ENCODE measurements at regions not wholly inside any gene's neighbourhood (a gene's known extent, or its start where the extent isn't known, plus 50 kb on each side); places are given as distances from the start of the nearest gene placed in this dataset.

DNA sequence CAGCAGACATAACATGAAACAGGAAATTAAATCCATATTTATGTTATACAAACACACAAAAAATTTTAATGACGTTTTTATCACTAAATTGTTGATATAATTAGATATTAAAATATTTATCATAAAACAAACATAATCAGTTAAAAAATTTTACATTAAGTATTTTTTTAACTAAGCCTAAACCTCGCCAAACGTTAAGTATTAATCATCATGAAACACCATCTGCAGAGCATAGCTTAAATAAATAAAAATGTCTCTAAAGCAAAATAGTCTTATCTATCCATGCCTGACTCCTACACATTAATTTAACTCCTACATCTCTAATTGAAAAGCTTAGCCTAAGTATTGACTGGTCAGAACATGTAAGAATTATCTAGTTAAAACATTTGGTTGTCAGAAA, 271.6 kb upstream of the RND3 start:
- no peak for DNase-seq

DNA sequence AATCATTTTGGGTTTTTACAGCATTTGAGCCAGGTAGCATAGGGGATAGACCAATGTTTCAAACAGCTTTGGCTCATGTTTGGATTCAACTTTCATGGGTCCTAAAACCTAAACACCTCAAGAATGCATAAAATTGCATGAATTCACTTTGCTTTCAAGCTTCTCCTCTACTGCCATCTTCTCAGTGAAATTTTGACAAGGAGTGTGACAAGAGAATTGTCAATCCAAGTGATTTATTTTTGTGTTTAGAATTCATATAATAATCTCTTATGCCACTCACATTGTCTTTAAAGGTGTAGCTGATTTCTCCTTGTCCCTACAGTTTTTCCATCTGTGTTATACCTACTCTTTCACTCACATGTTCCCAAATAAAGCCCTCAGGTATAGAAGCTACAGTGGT, 264.8 kb upstream of the RND3 start:
- no peak for DNase-seq

DNA sequence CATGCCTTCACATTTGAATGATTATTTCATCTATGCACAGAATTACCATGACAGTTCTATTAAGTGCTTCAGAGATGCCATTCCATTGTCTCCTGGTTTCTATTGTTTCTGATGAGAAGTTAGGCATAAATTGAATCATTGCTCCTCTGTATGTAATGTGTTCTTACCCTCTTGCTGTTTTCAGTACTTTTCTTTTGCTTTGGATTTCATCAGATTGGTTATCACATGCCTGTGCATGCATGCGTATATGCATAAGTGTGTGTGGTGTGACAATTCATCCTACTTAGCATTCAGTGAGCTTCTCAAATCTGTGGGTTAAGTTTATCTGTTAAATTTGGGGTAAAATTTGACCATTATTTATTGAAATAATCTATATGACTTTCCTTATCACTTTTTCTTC, 263.3 kb upstream of the RND3 start:
- no peak for DNase-seq

DNA sequence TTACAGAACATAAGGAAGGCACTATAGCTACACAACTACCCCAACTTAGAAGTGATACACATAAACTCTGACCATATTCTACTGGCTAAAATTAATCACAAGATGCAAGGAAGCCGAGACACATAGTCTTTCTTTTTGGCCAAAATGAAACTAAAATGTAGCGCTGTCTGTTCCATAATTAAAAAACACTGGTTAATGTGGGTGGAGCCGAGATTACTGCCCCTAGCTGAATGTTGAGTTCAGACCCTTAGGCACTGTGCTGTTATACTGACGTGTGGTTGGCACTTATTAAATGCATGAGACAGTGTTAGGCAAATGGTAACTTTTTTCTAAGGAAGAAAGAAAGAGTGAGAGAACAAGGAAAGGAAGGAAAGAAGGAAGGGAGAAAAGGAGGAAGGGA, 254.6 kb upstream of the RND3 start:
- DNase-seq, result no peak

DNA sequence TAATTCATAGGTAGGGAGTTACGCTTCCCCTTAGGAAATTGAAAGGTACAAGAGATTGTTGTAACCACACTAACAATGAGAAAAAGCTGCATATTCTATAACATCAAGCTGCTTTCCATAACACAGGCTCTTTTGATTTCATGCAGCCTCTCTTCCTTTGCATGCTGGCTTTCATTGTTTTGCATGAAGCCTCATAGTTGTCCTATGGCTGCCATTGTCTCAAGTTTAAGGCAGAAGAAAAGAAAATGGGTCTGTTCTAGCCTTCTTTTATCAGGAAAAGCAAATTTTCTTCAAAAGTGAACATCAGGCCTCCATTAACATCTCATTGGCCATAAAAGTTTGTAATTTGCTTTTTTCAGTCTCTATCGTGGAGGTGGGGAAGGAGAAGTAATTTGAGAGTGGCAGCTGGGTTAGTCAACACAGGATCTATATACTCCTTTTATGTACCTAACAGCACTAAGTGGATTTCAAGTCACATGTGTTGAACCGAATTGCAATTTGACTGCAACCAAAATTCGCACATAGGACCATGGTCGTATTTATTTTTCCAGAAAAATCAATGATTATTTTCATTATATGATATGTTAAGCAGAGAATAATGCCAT, 248.5 kb upstream of the RND3 start:
- no peak for DNase-seq

DNA sequence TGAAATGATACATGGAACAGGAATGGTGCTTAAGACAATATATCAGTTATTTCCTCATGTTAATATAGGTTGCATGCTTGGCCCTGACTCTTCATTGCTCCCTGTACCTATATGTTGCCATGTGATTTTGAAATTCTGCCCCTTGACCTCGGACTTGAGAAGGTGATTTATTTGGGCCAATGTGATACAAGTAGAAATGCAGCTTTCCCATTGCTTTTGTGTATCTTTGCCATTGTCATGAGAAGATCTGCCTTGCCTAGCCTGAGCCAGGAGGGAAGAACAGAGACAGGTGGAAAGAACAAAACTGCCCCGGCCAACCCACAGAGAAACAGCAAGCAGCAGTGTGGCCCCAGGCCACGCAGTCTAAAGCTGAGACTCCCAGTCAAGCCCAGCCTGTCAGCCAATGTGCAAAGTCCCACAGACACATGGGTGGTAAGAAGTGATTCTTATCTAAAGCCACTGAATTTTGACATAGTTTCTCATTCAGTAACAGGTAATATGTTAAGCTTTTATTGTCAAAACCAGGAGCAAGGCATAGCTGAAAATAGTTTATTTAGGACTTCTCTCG, 245.7 kb upstream of the RND3 start:
- peak; percentile 65 for DNase-seq

DNA sequence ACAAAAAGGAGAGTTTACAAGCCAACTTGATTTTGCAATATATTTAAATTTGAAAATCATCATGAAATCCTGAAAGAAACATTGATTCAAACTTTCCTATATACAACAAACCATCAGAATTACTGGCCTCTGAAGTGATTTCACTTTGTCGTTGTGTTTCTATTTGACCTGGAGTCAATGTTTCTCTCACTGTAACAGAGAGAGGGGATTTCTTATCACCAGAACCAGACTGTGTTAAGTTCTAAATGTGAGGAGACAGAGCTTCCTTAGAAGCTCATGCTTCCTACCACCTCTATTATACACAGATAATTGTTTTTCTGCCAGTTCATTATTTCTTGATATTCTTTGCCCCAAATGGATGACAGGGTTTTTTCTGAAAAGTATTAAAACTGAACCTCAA, 245.0 kb upstream of the RND3 start:
- DNase-seq, result no peak

DNA sequence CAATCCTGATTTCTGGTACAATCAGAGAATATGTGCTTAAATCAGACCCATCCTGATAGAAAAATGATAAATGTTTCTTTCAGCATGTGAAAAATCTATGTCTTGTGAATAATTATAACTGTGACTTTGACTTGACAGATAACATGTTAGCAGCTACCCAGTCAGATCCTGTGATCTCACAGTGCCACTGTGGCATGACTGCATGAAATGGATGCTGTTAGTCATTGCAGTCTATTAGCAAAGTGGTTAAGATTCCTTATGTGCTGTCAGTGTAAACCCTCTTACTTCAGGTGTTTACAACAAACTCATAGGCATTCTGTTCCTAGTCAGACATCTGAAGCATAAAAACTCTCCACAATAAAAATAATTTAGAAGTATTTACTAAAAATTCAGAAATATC, 244.6 kb upstream of the RND3 start:
- DNase-seq, result peak; percentile 50

DNA sequence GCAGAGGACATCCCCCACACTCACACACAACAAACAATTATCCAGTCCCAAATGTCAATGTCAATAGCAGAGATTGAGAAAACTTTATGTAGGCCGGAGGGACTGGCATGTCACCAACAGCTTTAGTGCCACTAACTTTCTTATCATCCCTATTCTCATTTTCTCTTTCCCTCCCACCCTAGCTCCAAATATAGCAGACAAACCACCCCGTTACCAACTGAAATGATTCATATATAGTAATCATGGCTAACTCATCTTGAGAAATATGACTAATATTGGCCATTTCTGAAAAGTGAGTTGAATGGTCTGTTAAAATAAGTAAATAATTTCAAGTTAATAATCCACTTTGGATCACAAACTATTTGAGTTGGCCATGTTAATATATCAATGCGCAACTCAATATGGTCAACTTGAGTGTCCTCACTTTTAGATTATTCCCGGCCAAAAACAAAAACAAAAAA, 242.1 kb upstream of the RND3 start:
- no peak for DNase-seq

DNA sequence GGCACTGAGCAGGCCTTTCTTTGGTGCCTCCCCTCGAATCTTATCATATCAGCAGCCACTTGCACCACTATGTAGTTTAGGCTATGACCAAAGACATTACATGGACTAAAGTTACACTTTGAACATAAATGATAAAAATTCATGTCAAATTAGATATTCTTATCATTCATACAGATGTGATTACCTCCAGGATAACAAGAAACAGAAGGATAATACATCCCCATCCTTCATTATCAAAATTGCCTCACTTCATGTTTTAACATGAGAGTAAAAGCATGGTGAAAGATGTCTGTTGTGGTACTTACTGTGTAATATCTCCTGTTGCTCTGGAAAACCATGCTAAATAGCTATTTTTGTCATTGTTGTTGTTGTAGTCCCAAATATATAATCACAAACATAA, 230.8 kb upstream of the RND3 start:
- no peak for DNase-seq

DNA sequence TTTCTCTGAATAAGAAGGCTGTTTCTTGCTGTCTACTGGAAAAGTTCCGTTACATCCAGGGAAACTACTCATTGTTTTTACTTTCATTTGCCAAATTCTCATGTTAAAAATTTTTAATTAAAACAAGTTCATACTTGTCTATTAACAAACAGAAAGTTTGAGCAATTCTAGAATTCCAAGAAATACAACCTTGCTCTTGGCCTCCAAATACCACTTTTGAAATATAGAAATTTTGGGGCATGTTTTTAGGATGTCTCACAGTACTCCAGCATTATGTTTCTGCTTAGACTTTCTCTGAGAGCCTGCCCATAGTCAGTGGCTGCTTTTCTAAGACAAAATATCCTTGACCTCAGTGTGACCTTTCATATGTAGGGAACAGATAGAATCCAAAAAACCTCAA, 228.7 kb upstream of the RND3 start:
- DNase-seq, result no peak

DNA sequence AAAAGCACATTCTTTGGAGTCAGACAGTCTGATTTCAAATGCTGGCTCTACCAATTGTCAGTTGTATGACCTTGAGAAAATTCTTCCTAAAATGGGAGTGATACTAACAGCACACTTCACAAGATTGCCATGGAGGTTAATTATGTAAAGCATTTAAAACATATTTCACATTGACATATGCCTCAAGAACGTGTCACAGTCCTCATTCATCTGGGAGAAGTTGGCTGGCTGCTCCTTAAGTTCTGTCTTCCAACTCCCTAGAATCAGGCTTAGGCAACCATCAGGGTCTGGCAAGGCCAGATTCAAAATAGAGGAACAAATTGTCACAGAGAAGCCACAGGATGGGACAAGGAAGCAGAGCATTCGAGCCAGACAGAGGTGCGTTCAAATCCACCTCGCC, 228.0 kb upstream of the RND3 start:
- DNase-seq, result no peak

DNA sequence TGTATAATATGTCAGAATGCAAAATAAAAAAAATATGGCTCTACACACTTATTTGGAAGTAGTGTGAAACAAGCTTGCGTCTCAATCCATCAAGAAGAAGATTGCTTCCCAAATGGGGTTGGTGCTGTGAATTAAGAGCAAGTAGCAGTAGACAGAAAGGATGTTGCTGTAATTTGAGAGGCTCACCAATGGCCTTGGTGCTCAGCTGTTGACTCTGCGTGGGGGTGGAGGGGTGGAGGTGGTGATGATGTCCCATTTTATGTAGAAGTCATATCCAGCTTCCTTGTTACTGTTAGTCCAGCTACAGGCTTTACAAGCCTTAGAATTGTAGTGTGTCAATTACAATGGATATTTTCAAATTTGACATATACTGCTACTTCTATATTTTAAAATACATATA, 223.4 kb upstream of the RND3 start:
- DNase-seq, result no peak

DNA sequence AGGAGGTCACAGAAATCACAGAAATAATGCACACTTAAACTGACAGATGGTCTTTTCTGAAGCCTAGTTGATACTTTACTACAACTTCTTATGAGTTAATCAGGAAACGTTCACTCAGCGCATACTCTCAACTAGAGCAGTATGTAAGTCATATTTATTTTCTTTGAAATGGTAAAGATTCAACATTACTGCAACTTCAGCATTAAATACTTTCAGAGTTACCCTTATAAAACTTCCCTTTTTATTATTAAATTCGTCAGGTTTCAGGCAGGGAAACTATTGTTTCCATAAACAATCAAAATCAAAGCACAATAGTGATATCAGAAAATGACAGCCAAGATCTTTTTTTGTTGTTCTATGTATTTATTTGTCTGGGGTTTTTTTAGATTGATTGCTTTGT, 222.6 kb upstream of the RND3 start:
- no peak for DNase-seq

DNA sequence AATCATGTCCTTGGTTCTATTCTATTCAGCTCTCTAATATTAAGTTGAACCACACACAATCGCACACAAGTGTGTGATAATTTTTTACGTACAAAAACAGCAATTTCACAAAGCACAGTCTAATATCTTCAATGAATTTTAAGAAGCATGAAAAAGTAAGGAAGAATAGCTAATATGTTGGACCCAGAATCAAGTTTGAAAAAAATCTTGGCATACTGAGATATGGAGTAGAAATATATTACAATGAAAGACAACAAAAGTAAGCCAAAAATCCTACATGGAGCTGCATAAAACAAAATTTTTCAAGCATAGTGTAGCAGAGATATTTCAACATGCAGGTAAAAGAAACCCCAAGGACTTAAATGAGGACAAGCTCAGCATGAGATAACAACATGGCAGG, 219.1 kb upstream of the RND3 start:
- DNase-seq, result no peak

DNA sequence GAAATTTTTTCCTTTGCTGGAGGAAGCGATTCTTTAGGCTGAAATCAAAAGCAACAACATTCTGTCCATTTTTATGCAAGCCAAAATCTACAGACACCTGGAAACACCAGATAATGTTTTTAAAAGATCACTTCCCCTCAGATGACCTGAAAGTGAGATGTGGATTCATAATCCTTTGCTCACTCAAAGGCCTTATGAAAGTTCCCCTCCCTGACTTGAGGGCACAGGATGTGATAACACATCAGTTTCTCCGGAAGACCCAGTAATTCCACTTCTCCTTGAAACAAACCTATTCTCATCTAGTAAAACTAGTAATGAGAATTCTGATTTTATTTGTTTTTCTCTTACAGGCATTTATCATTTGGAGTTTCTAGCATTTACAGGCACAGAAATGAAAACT, 218.3 kb upstream of the RND3 start:
- no peak for DNase-seq

DNA sequence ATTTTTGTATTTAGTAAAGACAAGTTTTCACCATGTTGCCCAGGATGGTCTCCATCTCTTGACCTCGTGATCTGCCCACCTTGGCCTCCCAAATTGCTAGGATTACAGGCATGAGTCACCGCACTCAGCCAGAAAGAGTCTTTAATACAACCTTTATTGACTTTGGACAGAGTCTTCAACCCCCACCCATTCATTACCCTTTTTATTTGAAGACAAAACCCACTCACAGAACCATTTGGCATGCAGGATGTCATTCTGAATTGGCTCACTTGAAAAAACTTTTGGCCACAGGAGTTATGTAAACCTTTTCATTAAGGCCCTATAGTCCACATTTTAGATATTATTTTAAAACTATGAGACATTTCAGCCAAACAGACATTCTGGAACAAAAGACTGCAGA, 217.9 kb upstream of the RND3 start:
- DNase-seq, result no peak

DNA sequence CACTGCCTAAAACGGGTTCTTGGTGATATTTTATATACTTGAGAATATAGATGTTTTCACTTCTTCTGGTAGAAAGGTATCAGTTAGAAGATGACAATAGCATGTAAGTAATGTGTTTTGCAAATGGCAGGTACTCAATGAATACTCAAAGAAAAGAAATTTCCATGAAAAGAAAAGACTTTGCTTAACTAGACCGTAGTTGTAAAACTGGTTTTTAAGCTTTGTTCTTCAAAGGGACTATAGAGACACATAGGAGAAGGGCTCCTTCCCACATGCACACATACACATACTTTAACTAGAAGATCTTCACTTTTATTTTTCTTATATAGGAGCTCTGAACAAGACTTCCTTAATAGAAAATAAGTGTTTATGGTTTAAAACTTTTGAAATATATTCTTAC, 215.3 kb upstream of the RND3 start:
- no peak for DNase-seq

DNA sequence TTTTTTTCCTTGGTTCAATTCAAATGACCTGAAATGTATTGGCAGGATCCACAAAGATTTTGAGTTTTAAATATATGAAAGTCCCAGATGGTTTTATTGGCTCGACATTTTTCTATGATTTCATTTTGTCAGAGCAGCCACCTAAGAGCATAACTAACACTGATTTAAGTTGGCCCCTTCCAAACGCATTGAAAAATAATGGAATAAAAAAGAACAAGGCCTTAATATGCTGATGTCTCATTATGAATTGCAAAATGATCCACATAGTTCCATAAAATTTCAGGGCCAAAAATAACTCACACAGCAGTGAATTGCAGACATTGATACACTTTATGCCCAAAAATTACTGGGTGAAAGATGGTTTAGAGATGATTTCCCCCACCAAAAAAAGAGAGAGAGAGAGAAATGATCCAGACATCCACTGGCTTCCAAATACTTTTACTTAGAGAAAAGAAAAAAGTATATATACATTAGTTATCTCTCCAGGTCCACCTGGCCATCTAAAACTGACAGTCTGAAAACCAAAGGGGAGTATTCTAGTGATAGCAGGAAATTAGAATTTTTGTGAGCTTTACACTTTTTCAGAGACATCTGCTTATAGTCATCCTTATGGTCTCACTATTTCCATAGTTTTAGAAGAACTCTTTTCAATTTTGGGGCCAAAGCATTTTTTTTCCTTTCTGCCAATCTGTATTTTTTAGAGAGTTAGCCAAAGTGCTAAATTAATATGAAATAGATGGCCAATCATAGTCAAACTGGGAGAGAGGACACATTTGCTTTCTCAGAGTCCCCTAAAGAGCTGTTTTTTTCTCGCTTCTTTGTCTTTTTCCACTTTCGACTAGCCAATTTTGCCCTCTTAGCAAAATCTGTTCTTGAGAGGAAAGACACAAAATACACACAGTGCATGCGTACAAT, 213.5 kb upstream of the RND3 start:
- no peak for DNase-seq

DNA sequence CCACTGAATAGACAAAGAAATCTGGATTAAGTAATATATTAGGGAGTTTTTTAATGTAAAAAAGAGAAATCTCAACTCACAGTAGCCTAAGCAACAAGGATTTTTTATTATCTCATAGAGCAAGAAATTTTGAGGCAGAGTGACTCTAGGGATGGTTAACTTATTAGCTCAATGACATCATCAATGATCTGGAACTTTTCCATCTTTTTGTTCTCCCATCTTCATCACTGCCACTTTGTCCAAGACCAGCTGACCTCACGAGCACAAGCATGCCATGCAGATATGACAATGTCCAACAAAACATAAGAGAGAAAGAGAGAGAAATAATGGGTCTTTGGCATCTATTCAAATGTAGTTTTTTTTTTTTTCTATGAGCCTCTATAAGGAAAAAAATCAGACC, 211.8 kb upstream of the RND3 start:
- no peak for DNase-seq

DNA sequence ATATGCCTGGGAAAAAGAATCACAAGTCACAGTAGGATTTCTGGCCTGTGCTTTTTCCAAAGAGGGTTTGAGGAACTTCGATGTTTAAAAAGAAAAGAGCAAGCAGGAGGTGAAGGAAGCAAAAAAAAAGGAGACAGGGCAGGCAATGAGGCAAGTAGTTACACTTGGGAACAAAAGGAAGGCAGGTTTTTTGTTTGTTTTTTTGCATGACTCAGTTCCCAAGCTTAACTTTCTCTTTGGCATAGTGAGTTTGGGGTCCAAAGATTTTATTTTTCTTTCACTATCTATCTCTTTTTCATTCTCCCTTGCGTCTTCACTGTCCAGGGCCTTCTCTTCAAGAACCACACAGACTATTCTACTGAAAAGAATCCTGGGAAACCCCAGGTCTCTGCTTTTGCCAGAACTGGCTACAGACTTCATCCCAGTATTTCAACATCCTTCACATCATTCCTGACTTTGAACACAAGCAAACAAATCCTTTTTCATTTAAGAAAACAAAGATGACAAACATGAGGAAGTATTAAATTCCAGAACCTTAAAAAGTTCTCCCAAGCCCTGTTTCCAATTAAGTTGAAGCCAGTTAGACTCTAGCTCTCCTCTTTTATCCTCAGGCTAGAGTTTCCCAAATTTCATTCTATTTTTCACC, 210.7 kb upstream of the RND3 start:
- DNase-seq, result no peak

DNA sequence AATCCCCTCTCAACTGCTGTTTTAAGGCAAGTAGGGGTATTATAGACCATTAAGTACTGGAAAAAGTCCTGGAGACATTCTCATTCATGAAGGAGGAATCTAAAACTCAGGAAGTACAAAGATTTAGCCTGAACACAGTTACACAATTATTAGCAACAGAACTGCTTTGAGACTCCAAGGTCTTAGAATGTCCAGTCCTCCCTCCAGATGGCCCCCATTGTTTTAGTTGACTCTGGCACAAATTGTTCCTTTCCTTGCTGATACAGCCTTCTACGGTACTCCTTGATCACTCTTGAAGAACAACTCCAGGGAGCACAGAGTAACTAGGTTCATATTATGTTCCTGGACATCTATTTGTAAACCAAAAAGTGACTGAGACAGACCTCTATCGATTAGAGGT, 210.1 kb upstream of the RND3 start:
- DNase-seq, result no peak

DNA sequence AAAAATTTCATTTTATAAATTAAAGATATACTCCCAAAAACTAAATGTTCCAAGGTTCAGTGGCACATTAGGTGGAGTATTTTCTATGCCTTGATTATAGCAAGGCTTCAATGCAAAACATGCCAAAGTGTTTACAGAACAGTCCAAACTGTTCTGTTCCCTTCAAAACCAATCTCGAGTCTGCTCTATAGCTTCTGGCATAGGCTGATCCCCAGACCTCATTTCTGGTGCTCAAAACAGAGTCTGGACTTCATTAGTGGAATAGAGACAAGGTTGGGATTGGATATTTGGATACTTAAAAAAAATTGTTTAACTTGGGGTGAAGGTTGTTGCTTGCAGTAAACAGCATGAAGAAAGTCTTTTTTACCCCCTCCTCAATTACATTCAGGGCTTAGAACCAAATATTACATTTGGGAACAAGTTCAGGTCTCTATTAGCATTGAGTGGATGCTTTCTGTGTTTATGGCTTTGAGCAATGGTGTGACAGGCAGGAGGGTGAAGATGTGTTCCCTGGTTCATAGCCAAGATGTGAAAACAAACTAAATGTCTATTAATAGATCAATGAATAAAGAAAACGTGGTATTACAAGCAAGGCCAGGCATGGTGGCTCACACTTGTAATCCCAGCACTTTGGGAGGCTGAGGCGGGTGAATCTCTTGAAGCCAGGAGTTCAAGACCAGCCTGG, 208.1 kb upstream of the RND3 start:
- no peak for DNase-seq
